Nephron (organoid): ENCODE measurements at regions not wholly inside any gene's neighbourhood (a gene's known extent, or its start where the extent isn't known, plus 50 kb on each side); places are given as distances from the start of the nearest gene placed in this dataset.

ENCODE experiments used
- H3K27ac Mint-ChIP-seq, 3 experiments: 2 replicates each; pipeline ENCODE4 v1.8.0; 2020; ENCODE audit warnings: mixed read lengths in 3 of 3, mild to moderate bottlenecking in 2 of 3, moderate library complexity in 1 of 3
- H3K27me3 Mint-ChIP-seq: 2 replicates; pipeline ENCODE4 v1.8.0; 2021; ENCODE audit warnings: low read depth, mild to moderate bottlenecking, moderate library complexity, mixed read lengths
- H3K36me3 Mint-ChIP-seq: 2 replicates; pipeline ENCODE4 v1.8.0; 2020; ENCODE audit warnings: low read depth, mixed read lengths
- H3K4me1 Mint-ChIP-seq: 2 replicates; pipeline ENCODE4 v1.8.0; 2020; ENCODE audit warnings: mixed read lengths
- H3K4me3 Mint-ChIP-seq, 3 experiments: 2 replicates each; pipeline ENCODE4 v1.8.0; 2020; ENCODE audit warnings: mild to moderate bottlenecking in 3 of 3, mixed read lengths in 3 of 3, moderate library complexity in 2 of 3
- H3K9me3 Mint-ChIP-seq: 2 replicates; pipeline ENCODE4 v1.8.0; 2020; ENCODE audit warnings: mixed read lengths
- TF ChIP-seq, protein P1 (sequence below), 3 experiments: fragments of 200-600 bp; sonication (generic); IDR thresholded peaks; one replicate each; pipeline ENCODE4 v1.5.0; 2021; ENCODE audit warnings: antibody characterized with exemption in 3 of 3; ENCODE audit not compliant: unreplicated experiment in 3 of 3

DNA sequence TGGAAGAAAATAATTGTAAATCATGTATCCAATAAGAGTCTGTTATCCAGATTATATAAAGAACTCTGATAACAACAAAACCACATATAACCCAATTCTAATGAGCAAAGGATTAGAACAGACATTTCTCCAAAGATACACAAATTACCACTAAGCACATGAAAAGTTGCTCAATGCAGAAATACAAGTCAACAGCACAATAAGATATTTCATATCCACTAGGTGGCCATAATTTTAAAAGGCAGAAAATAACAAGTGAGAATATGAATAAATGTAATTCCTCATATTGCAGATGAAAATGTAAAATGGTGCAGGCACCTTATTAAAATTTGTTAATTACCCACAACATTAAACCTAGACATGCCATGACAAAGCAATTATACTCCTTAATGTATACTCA, 73.9 kb upstream of the ZCCHC13 start:
- Mint-ChIP-seq H3K9me3 (peaks cover 12% of the 10 kb centered on the region), H3K27me3 (no peaks in the 10 kb centered on the region), H3K4me3 (no peak overlapping the region), H3K27ac (no peak overlapping the region), H3K36me3 (peaks cover 59% of the 10 kb centered on the region), H3K4me1 (no peaks in the 10 kb centered on the region)
- TF ChIP-seq, protein P1, sequence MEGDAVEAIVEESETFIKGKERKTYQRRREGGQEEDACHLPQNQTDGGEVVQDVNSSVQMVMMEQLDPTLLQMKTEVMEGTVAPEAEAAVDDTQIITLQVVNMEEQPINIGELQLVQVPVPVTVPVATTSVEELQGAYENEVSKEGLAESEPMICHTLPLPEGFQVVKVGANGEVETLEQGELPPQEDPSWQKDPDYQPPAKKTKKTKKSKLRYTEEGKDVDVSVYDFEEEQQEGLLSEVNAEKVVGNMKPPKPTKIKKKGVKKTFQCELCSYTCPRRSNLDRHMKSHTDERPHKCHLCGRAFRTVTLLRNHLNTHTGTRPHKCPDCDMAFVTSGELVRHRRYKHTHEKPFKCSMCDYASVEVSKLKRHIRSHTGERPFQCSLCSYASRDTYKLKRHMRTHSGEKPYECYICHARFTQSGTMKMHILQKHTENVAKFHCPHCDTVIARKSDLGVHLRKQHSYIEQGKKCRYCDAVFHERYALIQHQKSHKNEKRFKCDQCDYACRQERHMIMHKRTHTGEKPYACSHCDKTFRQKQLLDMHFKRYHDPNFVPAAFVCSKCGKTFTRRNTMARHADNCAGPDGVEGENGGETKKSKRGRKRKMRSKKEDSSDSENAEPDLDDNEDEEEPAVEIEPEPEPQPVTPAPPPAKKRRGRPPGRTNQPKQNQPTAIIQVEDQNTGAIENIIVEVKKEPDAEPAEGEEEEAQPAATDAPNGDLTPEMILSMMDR (IDR thresholded peaks at IDR 0.05; ENCODE audit: unreplicated experiment in 3 of 3), result no peak

DNA sequence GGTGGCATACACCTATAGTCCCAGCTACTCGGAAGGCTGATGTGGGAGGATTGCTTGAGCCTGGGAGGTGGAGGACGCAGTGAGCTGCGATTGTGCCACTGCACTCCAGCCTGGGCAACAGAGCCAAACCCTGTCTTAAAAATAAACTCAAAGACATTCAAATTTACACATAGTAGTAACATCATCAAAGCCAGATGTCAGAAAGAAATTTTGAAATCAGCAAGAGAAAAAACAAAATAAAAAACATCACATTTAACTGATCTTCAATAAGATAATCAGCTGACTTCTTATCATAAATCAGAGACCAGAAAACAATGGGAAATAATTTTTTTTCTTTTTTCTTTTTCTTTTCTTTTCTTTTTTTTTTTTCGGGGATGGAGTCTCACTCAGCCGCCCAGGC, 78.9 kb upstream of the ZCCHC13 start:
- no peaks in the 10 kb centered on the region for H3K4me1 Mint-ChIP-seq
- no peak overlapping the region for H3K4me3 Mint-ChIP-seq
- TF ChIP-seq, protein P1 (IDR thresholded peaks at IDR 0.05; ENCODE audit: unreplicated experiment in 3 of 3), result no peak
- H3K27me3 Mint-ChIP-seq, result no peaks in the 10 kb centered on the region
- no peak overlapping the region for H3K27ac Mint-ChIP-seq
- H3K36me3 Mint-ChIP-seq, result peaks cover 85% of the 10 kb centered on the region
- H3K9me3 Mint-ChIP-seq, result peaks cover 15% of the 10 kb centered on the region

DNA sequence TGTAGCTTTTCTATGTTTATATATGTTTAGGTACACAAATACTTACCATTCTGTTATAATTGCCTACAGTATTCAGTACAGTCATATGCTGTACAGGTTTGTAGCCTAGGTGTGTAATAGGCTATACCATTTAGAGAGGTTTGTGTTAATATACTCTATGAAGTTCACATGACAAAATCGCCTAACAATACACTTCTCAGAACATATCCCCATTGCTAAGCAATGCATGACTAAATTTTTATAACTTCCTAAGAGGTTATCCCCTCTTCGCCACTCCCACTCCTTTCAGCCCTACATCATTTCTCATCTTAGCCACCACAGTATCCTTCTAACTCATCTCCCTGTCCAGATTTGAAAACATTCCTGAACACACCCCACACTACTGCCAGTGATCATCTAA, 83.7 kb upstream of the ZCCHC13 start:
- H3K27ac Mint-ChIP-seq, result no peak overlapping the region
- no peak overlapping the region for H3K4me3 Mint-ChIP-seq
- no peaks in the 10 kb centered on the region for H3K4me1 Mint-ChIP-seq
- H3K27me3 Mint-ChIP-seq, result no peaks in the 10 kb centered on the region
- TF ChIP-seq, protein P1 (IDR thresholded peaks at IDR 0.05; ENCODE audit: unreplicated experiment in 3 of 3), result no peak
- peaks cover 74% of the 10 kb centered on the region for H3K36me3 Mint-ChIP-seq
- H3K9me3 Mint-ChIP-seq, result peaks cover 3% of the 10 kb centered on the region

DNA sequence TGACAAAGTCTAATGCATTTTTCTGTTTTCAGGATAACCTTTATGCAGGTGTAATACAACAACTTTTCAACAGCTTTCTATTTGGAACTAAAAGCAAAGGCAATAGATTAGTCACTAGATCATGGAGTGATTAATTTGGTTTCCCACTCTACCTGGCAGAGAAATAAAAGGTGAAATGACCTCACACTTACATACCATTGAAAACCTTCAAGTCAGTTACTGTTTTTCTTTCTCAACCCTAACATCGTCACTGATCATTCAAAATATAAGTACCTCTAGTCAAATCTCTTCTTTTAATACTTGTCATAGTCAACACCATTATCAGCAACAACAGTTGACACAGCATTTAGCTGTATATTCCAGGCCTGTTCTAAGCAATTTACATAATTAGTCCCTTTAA, 85.1 kb upstream of the ZCCHC13 start:
- Mint-ChIP-seq H3K27me3 (no peaks in the 10 kb centered on the region), H3K27ac (no peak overlapping the region), H3K4me3 (no peak overlapping the region), H3K9me3 (peaks cover 1% of the 10 kb centered on the region), H3K36me3 (peaks cover 74% of the 10 kb centered on the region), H3K4me1 (no peaks in the 10 kb centered on the region)
- TF ChIP-seq, protein P1 (IDR thresholded peaks at IDR 0.05; ENCODE audit: unreplicated experiment in 3 of 3), result no peak

DNA sequence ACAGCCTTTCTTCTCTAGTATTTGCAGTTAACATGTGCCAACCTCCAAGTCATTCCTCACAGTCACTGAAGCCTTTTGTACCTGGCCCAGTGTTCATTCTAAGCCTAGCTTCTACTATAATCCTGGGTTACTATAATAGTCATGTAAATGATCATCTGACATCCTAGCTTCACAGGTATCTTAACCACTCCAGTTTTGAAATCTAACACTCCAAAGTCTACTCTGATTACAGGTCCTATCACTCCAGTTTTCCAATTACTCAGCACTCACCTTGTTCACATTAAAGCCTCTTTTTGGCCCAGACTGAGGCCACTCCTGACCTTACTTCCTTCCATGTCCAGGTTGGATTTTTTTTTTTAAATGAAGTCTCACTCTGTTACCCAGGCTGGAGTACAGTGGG, 87.6 kb upstream of the ZCCHC13 start:
- Mint-ChIP-seq H3K4me1 (no peaks in the 10 kb centered on the region), H3K27me3 (no peaks in the 10 kb centered on the region), H3K4me3 (no peak overlapping the region), H3K27ac (no peak overlapping the region), H3K36me3 (peaks cover 76% of the 10 kb centered on the region), H3K9me3 (peaks cover 5% of the 10 kb centered on the region)
- TF ChIP-seq, protein P1 (IDR thresholded peaks at IDR 0.05; ENCODE audit: unreplicated experiment in 3 of 3), result no peak

DNA sequence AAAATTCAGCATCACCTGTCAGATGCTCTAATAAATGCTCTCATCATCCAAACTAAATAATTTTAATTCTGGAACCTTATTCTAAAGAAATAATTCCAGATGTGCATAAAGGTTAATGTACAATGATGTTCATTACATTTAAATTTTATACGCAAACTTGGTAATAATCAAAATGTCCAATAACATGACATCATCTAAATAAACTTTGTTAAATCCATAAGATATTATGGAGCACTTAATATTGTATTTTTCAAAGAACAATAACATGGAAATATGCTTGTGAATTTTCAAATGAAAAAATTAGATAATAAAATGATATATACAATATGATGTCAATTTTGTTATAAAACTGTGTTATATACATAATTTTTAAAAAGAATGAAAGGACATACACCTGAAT, 92.1 kb upstream of the ZCCHC13 start:
- Mint-ChIP-seq H3K4me1 (no peaks in the 10 kb centered on the region), H3K9me3 (peaks cover 8% of the 10 kb centered on the region), H3K27ac (no peak overlapping the region), H3K36me3 (peaks cover 81% of the 10 kb centered on the region), H3K27me3 (no peaks in the 10 kb centered on the region), H3K4me3 (no peak overlapping the region)
- TF ChIP-seq, protein P1 (IDR thresholded peaks at IDR 0.05; ENCODE audit: unreplicated experiment in 3 of 3), result no peak
